SK-N-SH (cell line): ENCODE measurements at regions not wholly inside any gene's neighbourhood (a gene's known extent, or its start where the extent isn't known, plus 50 kb on each side); places are given as distances from the start of the nearest gene placed in this dataset.

Experiments
- CTCF ChIA-PET: fragments of 300-600, 350-600 bp; formaldehyde crosslinking; extraction: SDS; loops from one replicate; lab custom pipeline; 2021; lab: Yijun Ruan, JAX
- POLR2A ChIA-PET: fragments of 350-600 bp; sonication (Branson Sonifier 250); formaldehyde crosslinking; extraction: SDS; loops from one replicate; lab custom pipeline; 2020; ENCODE audit warnings: antibody characterized with exemption, inconsistent platforms; lab: Yijun Ruan, JAX
- DNase-seq: peaks from one replicate; pipeline ENCODE4 v3.0.0; 2012
- H2AFZ ChIP-seq: fragments of 200-600 bp; sonication (generic); 2 replicates; pipeline ENCODE4 v1.8.1; 2016; ENCODE audit warnings: antibody characterized with exemption, mild to moderate bottlenecking, low read depth
- H3F3A ChIP-seq: fragments of 200-600 bp; sonication (generic); replicated peaks from 2 replicates; pipeline ENCODE3; 2016; ENCODE audit warnings: antibody characterized with exemption, mild to moderate bottlenecking; ENCODE audit not compliant: insufficient read depth
- H3K27ac ChIP-seq, 2 experiments: fragments of 200-500 bp in 1 of 2; fragments of 200-600 bp in 1 of 2; sonication (Bioruptor generic) in 1 of 2; sonication (generic), shearing (Covaris generic) in 1 of 2; 2 replicates each; pipeline versions ENCODE4 v1.5.1 to v1.6.1; 2014 to 2016; ENCODE audit warnings: low read depth in 2 of 2, inconsistent platforms in 1 of 2, low read length in 1 of 2, mild to moderate bottlenecking in 1 of 2, mixed read lengths in 1 of 2
- H3K27me3 ChIP-seq: fragments of 200-600 bp; sonication (generic), shearing (Covaris generic); 2 replicates; pipeline ENCODE4 v1.6.1; 2016; ENCODE audit warnings: mixed run types; ENCODE audit not compliant: insufficient read depth
- H3K36me3 ChIP-seq, 2 experiments: fragments of 200-500 bp in 1 of 2; fragments of 200-600 bp in 1 of 2; sonication (Bioruptor generic) in 1 of 2; sonication (generic) in 1 of 2; replicated peaks in 1 of 2; 2 replicates each; pipeline versions ENCODE3 to v1.5.1; 2014 to 2016; ENCODE audit warnings: low read length in 1 of 2, mild to moderate bottlenecking in 1 of 2; ENCODE audit not compliant: insufficient read depth in 2 of 2, control insufficient read depth in 1 of 2
- H3K4me1 ChIP-seq, 2 experiments: fragments of 200-500 bp in 1 of 2; fragments of 200-600 bp in 1 of 2; sonication (Bioruptor generic) in 1 of 2; sonication (generic), shearing (Covaris generic) in 1 of 2; 2 replicates each; pipeline versions ENCODE4 v1.5.1 to v1.6.1; 2014 to 2016; ENCODE audit warnings: low read depth in 1 of 2, low read length in 1 of 2, mixed run types in 1 of 2; ENCODE audit not compliant: insufficient read depth in 2 of 2, control insufficient read depth in 1 of 2
- H3K4me2 ChIP-seq: fragments of 200-600 bp; sonication (generic), shearing (Covaris generic); 2 replicates; pipeline ENCODE4 v1.6.1; 2017; ENCODE audit warnings: mixed run types
- H3K4me3 ChIP-seq, 2 experiments: fragments of 200-500 bp in 1 of 2; fragments of 200-600 bp in 1 of 2; sonication (Bioruptor generic) in 1 of 2; sonication (generic), shearing (Covaris generic) in 1 of 2; 2 replicates each; pipeline versions ENCODE4 v1.5.1 to v1.8.1; 2014 to 2016; ENCODE audit warnings: low read depth in 2 of 2, inconsistent platforms in 1 of 2, low read length in 1 of 2, mild to moderate bottlenecking in 1 of 2, mixed read lengths in 1 of 2, moderate library complexity in 1 of 2
- H3K79me2 ChIP-seq: fragments of 200-600 bp; sonication (generic); 2 replicates; pipeline ENCODE4 v1.8.1; 2017; ENCODE audit warnings: mild to moderate bottlenecking; ENCODE audit not compliant: insufficient read depth
- H3K9ac ChIP-seq: fragments of 200-600 bp; sonication (generic); 2 replicates; pipeline ENCODE4 v1.6.1; 2017; ENCODE audit warnings: mixed run types
- H3K9me2 ChIP-seq: fragments of 200-600 bp; sonication (generic); 2 replicates; pipeline ENCODE4 v1.6.1; 2017; ENCODE audit warnings: mixed run types
- H3K9me3 ChIP-seq: fragments of 200-600 bp; sonication (generic); 2 replicates; pipeline ENCODE4 v1.6.1; 2017; ENCODE audit warnings: mixed run types, mild to moderate bottlenecking, moderate library complexity
- H4K20me1 ChIP-seq: fragments of 200-600 bp; sonication (generic); 2 replicates; pipeline ENCODE4 v1.6.1; 2017; ENCODE audit warnings: mild to moderate bottlenecking, mixed run types; ENCODE audit not compliant: insufficient read depth
- EP300 ChIP-seq, 2 experiments: IDR thresholded peaks; 2 replicates each; pipeline versions ENCODE4 v1.4.0 to v1.6.1; 2012; ENCODE audit warnings: borderline replicate concordance in 1 of 2, low read depth in 1 of 2, low read length in 1 of 2
- FOXM1 ChIP-seq: IDR thresholded peaks from 2 replicates; pipeline ENCODE4 v1.4.0; 2012; ENCODE audit warnings: low read depth, mild to moderate bottlenecking
- GABPA ChIP-seq: IDR thresholded peaks from 2 replicates; pipeline ENCODE4 v1.4.0; 2012; ENCODE audit warnings: low read depth, mild to moderate bottlenecking
- MXI1 ChIP-seq: IDR thresholded peaks from 2 replicates; pipeline ENCODE4 v1.6.1; 2012; ENCODE audit warnings: mild to moderate bottlenecking, low read depth, low read length, improper control_type of control experiment
- NFIC ChIP-seq: IDR thresholded peaks from 2 replicates; pipeline ENCODE4 v1.4.0; 2012; ENCODE audit warnings: borderline replicate concordance
- POLR2AphosphoS5 ChIP-seq: IDR thresholded peaks from 2 replicates; pipeline ENCODE4 v1.6.1; 2012; ENCODE audit warnings: low read depth, low read length
- RAD21 ChIP-seq: IDR thresholded peaks from 2 replicates; pipeline ENCODE4 v1.6.1; 2012; ENCODE audit warnings: mild to moderate bottlenecking, low read length
- RCOR1 ChIP-seq: fragments of 150-350 bp; IDR thresholded peaks from 2 replicates; pipeline ENCODE4 v1.6.1; 2017; ENCODE audit warnings: antibody characterized with exemption, low read length
- REST ChIP-seq: IDR thresholded peaks from 2 replicates; pipeline ENCODE4 v1.6.1; 2012; ENCODE audit warnings: mild to moderate bottlenecking, low read depth, low read length, moderate library complexity
- SMC3 ChIP-seq: IDR thresholded peaks from 2 replicates; pipeline ENCODE4 v1.6.1; 2012; ENCODE audit warnings: low read depth, low read length, improper control_type of control experiment
- WGBS: methylation state at CpG from one replicate; pipeline ENCODE4 v1.1.6; 2017; ENCODE audit warnings: low lambda C conversion rate; 5-methylcytosine and 5-hydroxymethylcytosine counted together
- TF ChIP-seq, protein P1 (sequence below): IDR thresholded peaks from 2 replicates; pipeline ENCODE4 v1.4.0; 2012; ENCODE audit warnings: low read depth

DNA sequence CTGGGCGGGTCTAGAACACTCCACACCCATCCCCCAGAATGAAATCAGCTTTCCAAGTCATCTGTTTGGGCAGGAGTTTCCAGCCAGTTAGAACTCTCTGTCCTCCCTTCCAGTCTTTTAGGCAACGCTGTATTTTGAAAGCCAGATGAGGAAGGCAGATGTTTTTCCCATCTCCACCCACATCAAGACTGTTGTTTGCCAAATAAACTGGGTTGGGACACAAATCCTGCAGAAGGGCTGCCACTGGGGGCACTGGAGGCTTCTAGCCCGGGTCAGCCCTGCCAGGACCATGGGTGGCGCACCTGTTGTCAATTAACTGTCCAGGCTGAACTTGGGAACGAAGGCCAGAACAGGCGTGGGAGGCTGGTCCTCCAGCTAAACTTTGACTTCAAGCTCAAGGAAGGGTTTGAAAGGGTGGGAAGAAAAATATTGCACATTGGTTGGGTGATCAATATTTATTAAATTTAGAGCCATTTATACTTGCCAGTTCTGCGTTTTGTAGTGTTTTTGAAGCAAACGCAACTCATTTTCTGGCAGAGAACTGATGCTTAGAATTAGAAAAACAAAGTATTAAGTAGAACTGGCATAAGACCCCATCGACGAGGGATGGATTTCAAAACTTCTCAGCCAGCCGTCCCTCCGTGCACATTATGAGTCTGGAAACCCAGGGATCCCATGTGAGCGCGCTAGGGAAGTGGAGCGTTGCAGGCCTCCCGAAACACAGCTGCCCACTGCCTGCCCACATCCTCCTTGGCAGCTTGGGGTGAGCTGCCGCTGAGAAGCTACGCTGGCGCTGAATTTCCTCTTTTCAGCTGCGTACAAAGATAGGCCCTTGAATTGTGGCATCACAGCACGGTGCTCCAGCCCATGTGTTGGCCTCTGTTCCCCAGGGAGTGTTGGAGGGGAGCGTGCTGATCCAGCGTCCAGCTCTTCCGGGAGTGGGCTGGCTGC lies 297.4 kb downstream of the QKI start:
- no peak for TF ChIP-seq GABPA
- TF ChIP-seq FOXM1, result no peak
- peak; percentile 18; the same call in 1 of the 2 replicates for TF ChIP-seq SMC3
- TF ChIP-seq EP300 (IDR thresholded peaks at IDR 0.05; ENCODE audit: borderline replicate concordance in 1 of 2, low read depth in 1 of 2, low read length in 1 of 2), result peak in 1 of 2 experiments; percentile 29; a peak in 1 of 4 replicates
- no peak for TF ChIP-seq POLR2AphosphoS5
- peak; percentile 66 for TF ChIP-seq RAD21
- TF ChIP-seq MXI1, result no peak
- no peak for TF ChIP-seq NFIC
- TF ChIP-seq REST, result no peak
- TF ChIP-seq RCOR1, result peak; percentile 65
- TF ChIP-seq, protein P1, sequence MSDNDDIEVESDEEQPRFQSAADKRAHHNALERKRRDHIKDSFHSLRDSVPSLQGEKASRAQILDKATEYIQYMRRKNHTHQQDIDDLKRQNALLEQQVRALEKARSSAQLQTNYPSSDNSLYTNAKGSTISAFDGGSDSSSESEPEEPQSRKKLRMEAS, result no peak
- TF ChIP-seq, all 33 proteins: peak for 4
- no peaks in the 10 kb centered on the region for H3K9me3 ChIP-seq
- no peak overlapping the region for H3K9ac ChIP-seq
- no peaks in the 10 kb centered on the region for H3K27me3 ChIP-seq
- peak; percentile 81 for DNase-seq
- H3K4me1 ChIP-seq, result peaks cover 0 to 11% of the 10 kb centered on the region in 2 experiments; a peak in 1 of 4 replicates
- H3F3A ChIP-seq, result no peaks in the 10 kb centered on the region
- H4K20me1 ChIP-seq, result no peaks in the 10 kb centered on the region
- 73% methylated on average over 24 of the region's 24 CpGs for WGBS
- H3K79me2 ChIP-seq, result no peaks in the 10 kb centered on the region
- no peak overlapping the region for H3K4me3 ChIP-seq
- no peak overlapping the region for H3K27ac ChIP-seq
- no peaks in the 10 kb centered on the region for H3K36me3 ChIP-seq
- ChIA-PET POLR2A (no interaction called here), CTCF (interaction anchor here (0.7 to 1.5 kb wide), 8 partner anchors 10 to 1216 kb away, joined by 3 to 5 read pairs (median 3); no protein-coding TSS in a partner anchor)
- H3K4me2 ChIP-seq, result no peak overlapping the region
- no peak overlapping the region for H2AFZ ChIP-seq
- no peaks in the 10 kb centered on the region for H3K9me2 ChIP-seq
